ENCODE measurements at regions not wholly inside any gene's neighbourhood (a gene's known extent, or its start where the extent isn't known, plus 50 kb on each side); places are given as distances from the start of the nearest gene placed in this dataset.
"Not testable (repeated sequence)": the region's sequence is repeated elsewhere in the genome, so short reads cannot be mapped to it uniquely, and the experiment has no call there.

DNA sequence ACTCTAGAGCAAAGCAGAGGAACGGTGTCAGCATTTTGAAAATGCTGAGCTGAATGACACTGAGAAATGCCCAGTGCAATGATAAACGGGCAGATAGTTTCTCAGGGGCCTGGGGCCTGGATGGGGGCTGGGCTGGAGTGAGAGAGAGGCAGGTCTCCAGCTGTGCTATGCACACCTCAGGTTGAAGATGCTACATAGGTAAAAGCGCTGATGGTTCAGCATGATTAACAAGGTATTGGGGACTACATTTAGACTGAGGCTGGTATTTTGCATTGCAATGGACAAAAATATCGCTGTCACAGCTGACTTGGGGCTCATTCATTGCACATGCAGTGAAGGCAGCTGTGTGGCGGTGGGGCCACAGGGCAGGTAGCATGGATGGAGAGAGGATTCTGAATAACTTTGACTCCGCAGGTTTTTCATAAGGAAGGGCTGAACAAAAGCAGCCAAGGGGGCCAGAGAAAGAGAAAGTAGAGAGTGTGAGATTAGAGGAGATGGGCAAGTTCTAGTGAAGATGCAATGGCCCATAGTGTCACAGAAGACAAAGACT, 290.8 kb upstream of the ZNF32 start:
- DNase-seq (ENCODE audit: low read depth in 3 of 3) = no peak

DNA sequence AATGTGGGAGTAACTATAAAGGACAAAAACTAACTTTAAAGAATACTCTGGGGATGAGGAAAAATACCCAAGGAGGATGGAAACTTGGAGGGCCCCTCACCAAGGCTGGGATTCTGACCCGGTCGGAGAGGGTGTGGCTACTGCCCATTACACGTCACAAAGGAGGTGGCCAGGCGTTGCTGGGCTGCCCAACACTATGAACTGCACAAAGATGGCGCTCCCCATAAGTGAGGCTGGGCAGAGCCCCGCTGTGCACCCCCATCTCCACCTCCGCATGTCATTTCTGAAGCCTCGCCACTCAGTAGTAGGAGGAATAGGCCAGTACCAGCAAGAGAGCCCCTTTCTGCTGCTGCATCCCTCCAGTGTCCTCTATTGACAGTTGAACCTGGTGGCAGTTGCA, 290.1 kb upstream of the ZNF32 start:
- DNase-seq (ENCODE audit: low read depth in 3 of 3) = no peak

DNA sequence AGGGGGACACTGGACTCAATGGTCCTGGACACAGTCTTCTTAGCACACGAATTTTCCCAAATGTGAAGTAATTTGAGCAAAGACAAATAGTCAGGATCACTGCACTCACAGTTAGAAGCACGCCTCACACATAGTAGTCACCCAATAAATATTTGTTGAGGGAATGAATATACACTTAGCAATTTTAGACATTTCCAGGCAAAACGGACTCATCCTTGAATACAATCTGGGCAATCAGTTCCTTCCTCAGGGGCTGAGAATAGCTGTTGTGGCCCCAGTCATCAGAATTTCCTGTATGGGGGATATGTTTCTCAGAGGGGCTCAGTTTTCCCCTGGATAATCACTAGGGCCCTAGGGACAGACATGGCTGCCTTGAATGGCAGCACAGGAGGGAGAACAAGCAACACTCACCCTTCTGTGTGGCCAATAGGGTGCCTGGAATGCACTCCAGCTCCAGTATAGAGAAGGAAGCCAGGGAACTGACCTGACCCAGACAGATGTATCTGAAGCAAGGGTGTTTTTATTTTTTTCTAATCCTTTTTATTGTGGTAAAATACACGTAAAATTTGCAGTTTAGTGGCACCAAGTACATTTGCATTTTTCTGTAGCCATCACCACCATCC, 282.7 kb upstream of the ZNF32 start:
- no peak for DNase-seq (ENCODE audit: low read depth in 3 of 3)

DNA sequence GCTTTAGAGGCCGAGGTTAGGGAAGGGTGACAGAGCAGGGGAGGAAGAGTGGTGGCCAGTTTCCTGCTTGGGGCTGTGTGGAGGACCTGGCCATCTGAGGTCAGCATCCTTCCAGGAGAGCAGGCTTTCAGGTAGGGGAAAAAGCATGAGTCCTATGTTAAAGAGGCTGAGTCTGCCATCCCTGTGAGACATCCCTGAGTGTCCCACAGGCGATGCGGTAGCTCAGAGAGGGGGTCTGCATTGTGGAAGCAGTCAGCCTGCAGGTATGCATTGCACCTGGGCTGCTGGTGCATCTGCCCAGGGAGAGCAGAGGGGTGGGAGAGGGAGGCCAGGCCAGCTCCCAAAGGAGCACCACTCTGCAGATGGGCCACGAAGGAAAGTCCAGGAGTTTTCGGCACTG, 282.1 kb upstream of the ZNF32 start:
- DNase-seq (ENCODE audit: low read depth in 3 of 3) = no peak

DNA sequence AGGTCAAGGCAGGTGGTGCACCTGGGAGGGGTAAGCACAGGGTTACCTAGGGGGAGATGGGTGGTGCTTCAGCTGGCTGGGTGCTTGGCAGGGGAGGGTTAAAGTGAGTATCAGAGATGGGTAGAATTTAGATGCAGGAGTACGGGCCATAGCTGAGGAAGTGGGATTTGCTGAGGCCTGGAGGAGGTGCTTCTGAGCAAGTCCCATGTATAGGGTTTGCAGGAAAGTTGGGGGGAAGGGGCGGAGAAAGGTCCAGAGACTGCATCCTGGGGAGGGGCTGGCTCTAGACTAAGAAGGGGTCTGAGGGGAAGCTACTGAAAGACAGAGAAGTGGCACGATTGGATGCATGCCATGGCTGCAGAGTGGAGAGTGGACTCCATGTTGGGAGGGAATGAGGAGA, 281.6 kb upstream of the ZNF32 start:
- no peak for DNase-seq (ENCODE audit: low read depth in 3 of 3)

DNA sequence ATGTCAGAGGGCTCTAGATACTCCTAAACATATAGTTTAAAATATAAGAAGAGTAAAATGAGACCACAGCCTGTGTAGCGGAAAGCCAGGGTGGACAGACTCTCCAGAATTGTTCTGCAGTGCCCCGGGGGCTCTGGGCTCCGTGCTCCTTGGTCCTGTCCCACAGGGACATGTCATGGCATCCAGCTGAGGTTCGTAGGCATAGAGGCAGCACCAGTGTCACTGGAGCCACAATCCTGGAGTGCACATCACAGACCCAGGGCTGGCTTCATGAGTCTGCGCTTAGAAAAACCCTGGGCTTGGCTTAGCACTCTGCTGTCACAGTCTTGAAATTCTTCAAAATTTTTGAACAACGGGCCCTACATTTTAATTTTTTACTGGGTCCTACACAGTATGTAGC, 280.4 kb upstream of the ZNF32 start:
- no peak for DNase-seq (ENCODE audit: low read depth in 3 of 3)

DNA sequence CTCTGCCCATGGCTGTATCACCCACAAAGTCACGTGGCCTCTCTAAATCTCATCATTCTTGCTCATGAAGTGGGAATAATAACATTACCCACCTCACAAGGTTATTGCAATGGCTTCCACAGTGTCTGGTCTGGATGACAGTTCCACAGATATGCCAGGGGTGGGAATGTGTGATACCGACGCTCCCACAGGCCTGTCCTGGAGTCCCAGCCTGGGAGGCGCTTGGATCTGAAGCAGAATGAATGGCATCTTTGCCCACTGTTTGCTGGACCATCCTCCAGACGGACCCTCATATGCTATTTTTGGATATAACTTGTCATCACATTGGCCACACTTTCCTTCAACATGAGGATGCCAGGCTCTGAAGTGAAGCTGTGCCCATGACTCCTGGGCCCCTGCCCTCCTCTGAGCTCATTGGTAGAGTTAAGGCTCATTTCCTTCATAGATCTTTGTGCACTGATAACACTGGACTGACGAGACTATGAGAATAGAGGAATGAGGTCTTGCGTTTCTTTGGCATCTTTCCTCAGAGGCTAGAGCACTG, 279.8 kb upstream of the ZNF32 start:
- no peak for DNase-seq (ENCODE audit: low read depth in 3 of 3)

DNA sequence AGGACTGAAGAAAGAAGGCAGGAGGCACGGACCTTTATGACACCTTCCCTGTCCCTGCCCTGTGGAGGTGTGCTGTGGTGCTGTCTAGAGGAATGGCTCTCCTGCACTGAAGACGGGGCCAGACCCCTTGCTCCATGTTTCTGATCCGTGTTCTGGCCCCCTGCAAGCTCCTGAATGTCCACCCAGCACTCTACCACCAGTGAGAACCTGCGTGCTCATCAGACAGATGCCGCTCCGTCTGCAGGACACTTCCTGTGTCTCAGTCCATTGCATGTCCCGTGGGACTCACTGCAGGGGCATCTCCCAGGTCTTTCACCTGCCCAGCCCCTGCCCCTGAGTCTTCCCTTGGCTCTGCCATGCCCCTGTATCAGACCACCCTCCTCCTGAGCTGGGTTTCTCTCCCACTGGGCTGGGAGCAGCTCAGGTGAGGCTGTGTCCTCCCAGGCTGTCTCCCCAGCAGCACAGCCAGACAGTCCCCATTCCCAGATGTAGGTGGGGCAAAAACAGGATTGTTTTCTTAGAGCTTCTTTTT, 278.3 kb upstream of the ZNF32 start:
- DNase-seq (ENCODE audit: low read depth in 3 of 3) = no peak

DNA sequence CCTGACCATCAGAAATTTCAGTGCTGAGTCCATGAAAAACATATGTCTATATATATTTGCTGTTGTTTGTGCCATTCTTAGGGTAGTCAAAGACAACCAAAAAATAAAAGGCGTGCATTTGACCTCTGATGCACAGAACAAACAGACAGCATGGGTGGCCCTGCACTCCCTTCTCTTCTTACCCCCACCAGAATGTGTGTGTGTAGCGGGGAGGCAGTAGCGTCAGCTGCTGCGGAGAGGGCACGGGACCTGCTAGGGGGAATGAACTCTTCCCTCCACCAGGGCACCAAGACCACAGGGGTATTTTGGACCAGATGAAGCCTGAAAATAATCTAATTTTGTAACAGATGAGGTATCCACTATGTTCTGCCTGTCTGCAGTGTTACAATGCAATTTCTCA, 277.7 kb upstream of the ZNF32 start:
- no peak for DNase-seq (ENCODE audit: low read depth in 3 of 3)

DNA sequence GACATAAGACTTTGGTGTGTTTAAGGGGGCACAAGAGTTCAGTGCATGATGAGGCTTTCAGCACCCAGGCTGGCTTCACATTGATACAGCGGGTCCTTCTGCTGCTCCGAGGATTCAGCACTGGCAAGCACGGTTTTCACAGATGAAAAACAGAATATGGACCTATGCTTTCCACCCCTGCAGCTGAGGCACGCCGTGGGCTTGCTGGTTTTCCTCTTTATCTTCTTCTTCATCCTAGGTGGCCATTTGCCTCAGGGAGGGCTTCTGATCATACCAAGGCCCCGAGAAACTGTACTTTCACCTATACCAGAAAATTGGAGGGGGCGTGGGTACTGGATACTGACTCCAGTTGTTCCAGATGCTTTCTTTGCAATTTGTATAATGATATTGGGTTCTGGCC, 277.1 kb upstream of the ZNF32 start:
- DNase-seq (ENCODE audit: low read depth in 3 of 3) = no peak

DNA sequence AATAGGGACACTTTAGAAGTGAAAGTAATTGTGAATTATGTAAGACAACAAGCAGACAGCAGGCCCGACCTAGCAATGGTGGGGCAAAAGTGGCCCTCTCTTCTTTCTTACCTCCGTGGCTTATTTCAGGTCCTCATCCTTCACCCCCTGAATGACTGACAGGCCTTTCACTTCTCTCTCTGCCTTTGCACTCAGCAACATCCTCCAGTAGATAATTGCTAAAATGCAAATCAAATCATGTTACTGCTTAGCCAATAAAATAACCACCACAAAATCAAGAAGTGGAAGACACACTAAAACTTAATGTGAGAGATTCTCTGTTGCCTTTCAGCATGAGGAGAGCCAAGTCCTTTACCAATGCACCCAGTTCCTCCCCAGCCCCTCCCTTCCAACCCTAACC, 274.6 kb upstream of the ZNF32 start:
- DNase-seq (ENCODE audit: low read depth in 3 of 3) = no peak

DNA sequence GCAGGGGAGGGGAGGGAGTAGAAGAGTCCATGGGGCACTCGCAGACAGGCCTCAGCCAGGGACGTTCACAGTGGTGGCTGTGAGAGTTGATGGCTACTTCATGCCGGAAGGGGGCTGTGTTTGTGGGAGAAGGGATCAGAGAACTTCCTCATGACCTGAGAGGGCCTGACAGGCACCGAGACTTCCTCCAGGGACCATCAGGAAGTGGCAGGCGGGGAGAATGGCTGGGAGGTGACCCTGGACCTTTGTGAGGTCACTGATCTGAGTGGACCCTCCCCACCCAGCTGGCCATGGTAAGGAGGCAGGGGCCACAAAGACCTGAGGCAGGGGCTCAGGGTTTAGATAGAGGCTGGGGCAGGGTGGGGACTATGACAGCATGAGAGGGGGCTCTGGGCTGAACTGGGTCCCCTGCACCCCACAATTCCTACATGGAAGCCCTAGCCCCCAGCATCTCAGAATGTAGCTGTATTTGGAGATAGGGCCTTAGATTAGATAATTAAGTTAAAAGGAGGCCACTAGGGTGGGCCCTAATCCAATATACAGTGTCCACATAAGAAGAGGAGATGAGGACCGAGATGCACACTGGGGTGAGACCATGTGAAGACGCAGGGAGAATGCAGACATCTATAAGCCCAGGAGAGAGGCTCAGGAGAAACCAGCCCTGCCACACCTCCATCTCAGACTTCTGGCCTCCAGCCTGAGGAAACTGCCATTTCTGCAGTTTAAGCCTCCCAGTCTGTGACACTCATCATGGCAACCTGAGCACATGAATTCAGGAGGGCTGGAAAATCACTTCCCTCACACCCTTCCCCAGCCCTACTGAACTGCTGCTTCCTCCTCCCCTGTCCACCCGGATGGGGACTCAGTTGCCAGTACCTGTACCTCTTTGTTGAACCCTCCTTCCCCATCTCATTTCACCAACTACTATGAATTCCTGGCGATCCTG, 273.9 kb upstream of the ZNF32 start:
- no peak for DNase-seq (ENCODE audit: low read depth in 3 of 3)

DNA sequence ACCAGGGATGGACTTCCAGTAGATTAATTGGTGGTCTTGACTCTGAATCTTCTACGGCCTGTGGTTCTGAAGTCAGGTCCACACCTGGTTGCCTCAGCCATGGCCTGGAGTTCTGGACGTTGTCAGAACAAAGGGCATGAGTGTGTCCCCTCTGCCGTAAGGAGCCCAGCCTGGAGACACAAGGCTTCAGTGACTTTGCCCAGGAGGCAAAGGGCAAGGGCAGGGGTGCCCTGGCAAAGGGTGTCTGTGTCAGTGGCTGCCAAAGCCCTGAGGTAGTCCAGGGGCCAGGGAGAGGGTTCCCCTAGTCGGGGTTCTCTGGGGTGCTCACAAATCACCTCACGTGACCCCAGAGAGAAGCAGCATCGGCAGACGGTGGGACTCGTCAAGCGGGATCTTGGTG, 273.2 kb upstream of the ZNF32 start:
- no peak for DNase-seq (ENCODE audit: low read depth in 3 of 3)

DNA sequence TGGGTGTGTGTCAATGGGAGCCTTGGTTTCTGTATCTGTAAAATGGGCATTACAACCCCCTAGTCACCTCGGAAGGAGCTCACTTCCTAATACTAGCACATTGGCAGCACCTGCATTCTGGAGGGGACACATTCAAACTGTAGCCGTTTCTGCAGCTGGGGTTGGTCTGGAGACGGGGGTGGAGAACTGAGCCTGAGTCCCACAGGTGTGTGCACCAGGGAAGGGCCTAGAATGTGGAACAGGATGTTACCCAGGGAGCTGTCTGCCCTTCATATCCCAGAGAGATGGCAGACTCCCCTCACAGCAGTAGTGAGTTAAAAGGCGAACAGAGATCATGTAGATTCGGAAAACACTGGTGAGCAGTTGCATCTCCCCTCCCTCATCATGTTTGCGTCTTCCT, 272.8 kb upstream of the ZNF32 start:
- no peak for DNase-seq (ENCODE audit: low read depth in 3 of 3)

DNA sequence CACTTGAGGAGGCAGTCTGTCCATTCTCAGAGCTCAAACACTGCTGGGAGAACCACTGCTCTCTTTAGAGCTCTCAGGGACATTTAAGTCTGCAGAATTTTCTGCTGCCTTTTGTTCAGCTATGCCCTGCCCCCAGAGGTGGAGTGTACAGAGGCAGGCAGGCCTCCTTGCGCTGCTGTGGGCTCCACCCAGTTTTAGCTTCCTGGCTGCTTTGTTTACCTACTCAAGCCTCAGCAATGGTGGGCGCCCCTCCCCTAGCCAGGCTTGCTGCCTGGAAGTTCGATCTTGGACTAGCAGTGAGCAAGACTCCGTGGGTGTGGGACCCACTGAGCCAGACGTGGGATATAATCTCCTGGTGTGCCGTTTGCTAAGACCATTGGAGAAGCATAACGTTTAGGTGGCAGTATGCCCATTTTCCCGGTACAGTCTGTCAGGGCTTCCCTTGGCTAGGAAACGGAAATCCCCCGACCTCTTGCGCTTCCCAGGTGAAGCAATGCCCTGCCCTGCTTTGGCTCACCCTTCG, 271.6 kb upstream of the ZNF32 start:
- DNase-seq (ENCODE audit: low read depth in 3 of 3) = not testable (repeated sequence)

DNA sequence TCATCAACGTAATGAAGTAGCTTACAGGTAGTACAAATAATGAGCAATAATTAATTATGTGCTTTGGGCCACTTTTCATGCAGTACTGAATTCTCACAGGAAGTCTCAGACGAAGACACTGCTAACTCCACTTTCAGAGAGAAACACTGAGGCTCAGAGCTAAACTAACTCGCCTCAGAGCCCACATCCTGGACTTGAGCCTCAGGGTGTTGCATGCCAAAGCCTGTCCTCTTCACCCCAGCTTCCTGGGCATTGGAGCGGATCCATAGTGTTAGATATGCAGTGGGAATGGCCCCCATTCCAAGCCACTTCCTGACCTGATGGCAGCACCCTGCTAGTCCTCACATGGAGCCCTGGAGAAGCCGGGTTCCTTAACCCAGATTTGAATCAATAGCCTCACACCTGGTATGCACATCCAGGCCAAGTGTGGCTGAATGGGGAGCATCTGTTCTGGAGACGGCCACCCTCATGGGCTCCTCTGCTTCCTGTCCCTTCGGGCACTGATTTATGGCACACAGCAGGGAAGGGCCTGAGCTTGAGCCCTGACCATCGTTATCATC, 265.1 kb upstream of the ZNF32 start:
- no peak for DNase-seq (ENCODE audit: low read depth in 3 of 3)

DNA sequence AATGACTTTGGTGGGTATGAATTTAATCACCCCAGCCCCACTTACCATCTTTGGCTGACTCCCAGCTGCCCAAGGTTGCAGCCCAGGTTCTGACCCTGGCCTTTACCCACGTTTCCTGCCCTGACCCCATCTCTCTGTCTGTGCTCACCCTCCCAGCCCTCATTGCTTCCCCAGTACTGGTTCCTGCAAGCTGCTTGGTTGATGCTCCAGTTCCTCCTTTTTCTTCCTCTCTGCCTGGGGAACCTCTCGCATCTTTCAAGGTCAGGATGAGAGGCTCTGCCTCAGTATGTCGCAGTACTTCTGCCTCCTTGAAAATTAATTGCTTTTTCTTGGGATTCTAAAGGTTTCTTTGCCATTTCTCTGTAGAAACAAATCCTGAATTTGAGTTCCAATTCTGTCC, 263.8 kb upstream of the ZNF32 start:
- no peak for DNase-seq (ENCODE audit: low read depth in 3 of 3)

DNA sequence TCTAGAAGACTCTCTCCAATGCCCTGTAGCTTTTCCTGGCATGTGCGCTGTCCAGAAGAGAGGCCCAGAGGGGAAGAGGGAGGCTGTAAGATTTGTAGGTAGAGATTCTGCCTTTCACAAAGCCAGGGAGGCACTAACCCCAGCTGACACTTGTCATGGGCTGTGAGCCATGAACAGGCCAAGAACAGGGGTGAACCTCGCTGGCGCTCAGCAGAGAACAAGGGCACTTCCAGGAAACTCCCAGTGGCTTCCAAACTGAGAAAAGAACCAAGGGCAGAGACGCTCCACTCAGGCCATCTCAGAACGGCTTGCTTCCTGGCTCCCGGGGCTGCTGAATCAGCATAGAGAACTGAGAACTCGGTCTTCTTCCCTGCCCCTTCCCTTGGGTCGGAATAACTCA, 257.8 kb upstream of the ZNF32 start:
- DNase-seq (ENCODE audit: low read depth in 3 of 3) = no peak

DNA sequence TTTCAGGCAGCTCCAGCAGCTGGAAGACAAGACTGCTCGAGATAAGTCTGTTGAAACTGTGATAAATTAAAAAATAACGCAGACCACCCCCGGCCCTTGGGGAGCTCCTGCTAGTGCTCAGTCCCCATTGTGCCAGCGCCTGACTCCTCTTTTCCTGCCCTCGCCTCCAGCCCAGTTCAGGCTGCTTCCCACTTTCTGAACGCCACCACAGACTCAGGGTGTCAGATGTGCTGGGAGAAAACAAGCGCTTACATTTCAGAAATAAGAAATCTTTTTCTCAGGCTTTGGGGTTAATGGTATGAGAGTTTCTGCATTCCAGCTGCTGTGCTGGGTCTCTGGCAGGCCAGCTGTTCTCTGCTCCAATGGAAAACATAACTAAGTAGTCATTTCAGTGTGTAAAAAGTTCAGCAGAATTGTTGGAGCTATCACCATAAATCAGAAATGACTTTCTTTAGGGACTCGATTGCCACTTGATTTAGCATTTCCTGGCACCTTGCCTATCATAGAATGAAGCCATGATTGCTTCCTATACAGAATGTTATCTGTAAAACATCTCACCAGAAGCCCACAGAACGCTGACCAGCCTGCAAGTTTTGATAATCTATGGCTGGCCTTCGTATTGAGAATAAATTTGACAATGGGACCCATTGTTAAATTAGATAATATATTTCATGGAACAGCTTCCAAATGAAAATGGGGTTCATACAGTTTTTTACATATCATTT, 257.0 kb upstream of the ZNF32 start:
- DNase-seq (ENCODE audit: low read depth in 3 of 3) = no peak

DNA sequence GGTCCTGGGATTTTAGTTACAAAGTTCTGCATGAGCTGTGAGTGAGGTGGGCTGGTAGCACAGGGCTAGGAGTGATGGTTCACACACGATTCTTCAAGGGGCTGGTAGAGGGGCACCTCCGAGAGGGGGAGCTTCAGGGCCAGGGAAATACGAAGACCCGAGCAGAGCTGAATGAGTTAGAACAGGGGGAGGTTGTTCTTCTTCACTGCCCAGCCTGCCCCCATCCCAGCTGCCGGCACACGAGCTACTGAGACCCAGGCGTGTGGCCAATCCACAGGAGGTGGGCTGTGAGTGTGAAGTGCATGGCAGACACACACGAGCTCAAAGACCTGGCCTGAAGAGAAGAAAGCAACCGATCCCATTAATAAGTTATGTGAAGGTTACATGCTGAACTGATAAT, 256.2 kb upstream of the ZNF32 start:
- DNase-seq (ENCODE audit: low read depth in 3 of 3) = no peak

DNA sequence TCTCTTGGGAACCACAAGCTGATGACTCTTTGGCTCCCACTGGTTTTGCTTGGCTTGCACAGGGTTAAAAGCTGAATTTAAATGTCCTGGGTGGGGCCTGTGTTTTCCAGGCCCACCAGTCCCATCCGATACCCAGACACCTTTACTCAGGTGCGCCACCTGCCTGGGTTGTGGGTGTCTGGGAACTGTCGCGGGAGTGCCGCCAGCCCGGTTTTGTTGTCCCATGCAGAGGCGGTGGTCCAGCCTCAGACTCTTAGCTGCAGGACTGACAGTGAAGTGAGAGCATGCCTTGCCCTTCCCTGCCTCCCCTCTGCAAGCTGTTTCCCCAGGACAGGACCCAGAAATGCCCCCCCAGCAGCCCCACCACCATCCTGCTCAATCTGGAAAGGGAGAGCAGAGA, 255.6 kb upstream of the ZNF32 start:
- DNase-seq (ENCODE audit: low read depth in 3 of 3) = no peak

All from stimulated activated CD4-positive, alpha-beta T cell treated with anti-CD3 and anti-CD28 coated beads, TNF-alpha, amount 100 ng/mL, for 48 hours (primary cell).